ENCODE measurements at regions not wholly inside any gene's neighbourhood (a gene's known extent, or its start where the extent isn't known, plus 50 kb on each side); places are given as distances from the start of the nearest gene placed in this dataset.
"Not testable (repeated sequence)": the region's sequence is repeated elsewhere in the genome, so short reads cannot be mapped to it uniquely, and the experiment has no call there.

GRCh38 chr6:139702706-139703105, 328.3 kb upstream of the CITED2 start:
- H3K36me3 ChIP-seq: no peaks in the 10 kb centered on the region
- no peaks in the 10 kb centered on the region for H3K27me3 ChIP-seq
- DNase-seq: no peak
- no peak overlapping the region for H3K4me3 ChIP-seq
- H3K4me1 ChIP-seq: no peaks in the 10 kb centered on the region
- no peak overlapping the region for H3K27ac ChIP-seq
- H3K9me3 ChIP-seq (replicated peaks): no peaks in the 10 kb centered on the region; the same call in 1 of the 2 replicates

- no peaks in the 10 kb centered on the region for H3K27me3 ChIP-seq
- H3K27ac ChIP-seq: no peak overlapping the region
- H3K4me3 ChIP-seq: no peak overlapping the region
- no peaks in the 10 kb centered on the region; the same call in 1 of the 2 replicates for H3K9me3 ChIP-seq (replicated peaks)
- H3K36me3 ChIP-seq: no peaks in the 10 kb centered on the region
- DNase-seq: no peak
- H3K4me1 ChIP-seq: no peaks in the 10 kb centered on the region
These were observed 327.2 kb upstream of the CITED2 start for GRCh38 chr6:139701695-139702094.

GRCh38 chr6:139701003-139701402, 326.6 kb upstream of the CITED2 start:
- no peak for DNase-seq
- no peaks in the 10 kb centered on the region; the same call in 1 of the 2 replicates for H3K9me3 ChIP-seq (replicated peaks)
- H3K27ac ChIP-seq: no peak overlapping the region
- H3K4me1 ChIP-seq: no peaks in the 10 kb centered on the region
- no peak overlapping the region for H3K4me3 ChIP-seq
- no peaks in the 10 kb centered on the region for H3K27me3 ChIP-seq
- no peaks in the 10 kb centered on the region for H3K36me3 ChIP-seq

GRCh38 chr6:139699911-139700310, 325.5 kb upstream of the CITED2 start:
- Histone ChIP-seq H3K4me3 (no peak overlapping the region), H3K27me3 (no peaks in the 10 kb centered on the region), H3K9me3 (replicated peaks) (no peaks in the 10 kb centered on the region), H3K27ac (no peak overlapping the region), H3K4me1 (no peaks in the 10 kb centered on the region), H3K36me3 (no peaks in the 10 kb centered on the region)
- no peak for DNase-seq

GRCh38 chr6:139699335-139699734, 324.9 kb upstream of the CITED2 start:
- no peak overlapping the region for H3K4me3 ChIP-seq
- H3K27me3 ChIP-seq: no peaks in the 10 kb centered on the region
- DNase-seq: no peak
- H3K9me3 ChIP-seq (replicated peaks): no peaks in the 10 kb centered on the region
- H3K36me3 ChIP-seq: no peaks in the 10 kb centered on the region
- no peaks in the 10 kb centered on the region for H3K4me1 ChIP-seq
- no peak overlapping the region for H3K27ac ChIP-seq

GRCh38 chr6:139698526-139699176, 324.2 kb upstream of the CITED2 start:
- H3K9me3 ChIP-seq (replicated peaks): no peaks in the 10 kb centered on the region

GRCh38 chr6:139697856-139698255, 323.4 kb upstream of the CITED2 start:
- not testable (repeated sequence) for H3K27ac ChIP-seq; H3K4me3 ChIP-seq; H3K36me3 ChIP-seq; H3K4me1 ChIP-seq; H3K27me3 ChIP-seq; H3K9me3 ChIP-seq (replicated peaks); DNase-seq

More at GRCh38 chr6:139698526-139699176, 324.2 kb upstream of the CITED2 start:
- no peaks in the 10 kb centered on the region for H3K4me1 ChIP-seq
- H3K36me3 ChIP-seq: no peaks in the 10 kb centered on the region
- no peak for DNase-seq
- H3K4me3 ChIP-seq: no peak overlapping the region
- H3K27ac ChIP-seq: no peak overlapping the region
- H3K27me3 ChIP-seq: no peaks in the 10 kb centered on the region

- H3K27ac ChIP-seq; H3K36me3 ChIP-seq; H3K4me1 ChIP-seq; H3K4me3 ChIP-seq; DNase-seq; H3K27me3 ChIP-seq; H3K9me3 ChIP-seq (replicated peaks): not testable (repeated sequence)
These were observed 322.5 kb upstream of the CITED2 start for GRCh38 chr6:139696991-139697390.

GRCh38 chr6:139695361-139695760, 320.9 kb upstream of the CITED2 start:
- Histone ChIP-seq H3K9me3 (replicated peaks) (no peaks in the 10 kb centered on the region; the same call in 1 of the 2 replicates), H3K4me3 (no peak overlapping the region), H3K4me1 (no peaks in the 10 kb centered on the region), H3K27ac (no peak overlapping the region), H3K36me3 (no peaks in the 10 kb centered on the region), H3K27me3 (no peaks in the 10 kb centered on the region)
- no peak for DNase-seq

GRCh38 chr6:139693735-139694134, 319.3 kb upstream of the CITED2 start:
- Histone ChIP-seq H3K36me3 (no peaks in the 10 kb centered on the region), H3K27ac (no peak overlapping the region), H3K4me1 (no peaks in the 10 kb centered on the region), H3K9me3 (replicated peaks) (no peaks in the 10 kb centered on the region; the same call in 1 of the 2 replicates), H3K4me3 (no peak overlapping the region), H3K27me3 (no peaks in the 10 kb centered on the region)
- no peak for DNase-seq

- Histone ChIP-seq H3K4me1 (no peaks in the 10 kb centered on the region), H3K36me3 (no peaks in the 10 kb centered on the region)
- DNase-seq: no peak
These were observed 315.6 kb upstream of the CITED2 start for GRCh38 chr6:139690007-139690406.

GRCh38 chr6:139687055-139687454, 312.6 kb upstream of the CITED2 start:
- DNase-seq: no peak
- Histone ChIP-seq H3K9me3 (replicated peaks) (no peaks in the 10 kb centered on the region), H3K27me3 (no peaks in the 10 kb centered on the region), H3K4me3 (no peak overlapping the region), H3K4me1 (no peaks in the 10 kb centered on the region), H3K36me3 (no peaks in the 10 kb centered on the region), H3K27ac (no peak overlapping the region)

More at GRCh38 chr6:139690007-139690406, 315.6 kb upstream of the CITED2 start:
- Histone ChIP-seq H3K27ac (no peak overlapping the region), H3K9me3 (replicated peaks) (no peaks in the 10 kb centered on the region; the same call in 1 of the 2 replicates), H3K27me3 (no peaks in the 10 kb centered on the region), H3K4me3 (no peak overlapping the region)

- Histone ChIP-seq H3K27me3 (no peaks in the 10 kb centered on the region), H3K4me3 (no peak overlapping the region), H3K9me3 (replicated peaks) (no peaks in the 10 kb centered on the region), H3K4me1 (peaks cover 4% of the 10 kb centered on the region), H3K36me3 (no peaks in the 10 kb centered on the region), H3K27ac (no peak overlapping the region)
- DNase-seq: no peak
These were observed 311.9 kb upstream of the CITED2 start for GRCh38 chr6:139686308-139686707.

GRCh38 chr6:139685009-139685408, 310.6 kb upstream of the CITED2 start:
- no peak overlapping the region for H3K27ac ChIP-seq
- no peak overlapping the region for H3K4me3 ChIP-seq
- no peaks in the 10 kb centered on the region for H3K36me3 ChIP-seq
- H3K27me3 ChIP-seq: no peaks in the 10 kb centered on the region
- DNase-seq: no peak
- H3K4me1 ChIP-seq: peaks cover 17% of the 10 kb centered on the region
- no peaks in the 10 kb centered on the region for H3K9me3 ChIP-seq (replicated peaks)

GRCh38 chr6:139680819-139681218, 306.4 kb upstream of the CITED2 start:
- Histone ChIP-seq H3K4me3 (no peak overlapping the region), H3K36me3 (no peaks in the 10 kb centered on the region), H3K9me3 (replicated peaks) (no peaks in the 10 kb centered on the region), H3K4me1 (peaks cover 17% of the 10 kb centered on the region), H3K27me3 (no peaks in the 10 kb centered on the region), H3K27ac (peak overlapping the region; percentile 56)
- DNase-seq: peak; percentile 83 to 85

GRCh38 chr6:139679516-139680179, 305.2 kb upstream of the CITED2 start:
- no peak overlapping the region for H3K4me3 ChIP-seq
- no peaks in the 10 kb centered on the region for H3K27me3 ChIP-seq
- no peak for DNase-seq
- H3K36me3 ChIP-seq: no peaks in the 10 kb centered on the region
- H3K4me1 ChIP-seq: peaks cover 17% of the 10 kb centered on the region
- no peak overlapping the region for H3K27ac ChIP-seq
- no peaks in the 10 kb centered on the region for H3K9me3 ChIP-seq (replicated peaks)

Measured in SJCRH30 (cell line).